ENCODE measurements at regions not wholly inside any gene's neighbourhood (a gene's known extent, or its start where the extent isn't known, plus 50 kb on each side); places are given as distances from the start of the nearest gene placed in this dataset.

DNA sequence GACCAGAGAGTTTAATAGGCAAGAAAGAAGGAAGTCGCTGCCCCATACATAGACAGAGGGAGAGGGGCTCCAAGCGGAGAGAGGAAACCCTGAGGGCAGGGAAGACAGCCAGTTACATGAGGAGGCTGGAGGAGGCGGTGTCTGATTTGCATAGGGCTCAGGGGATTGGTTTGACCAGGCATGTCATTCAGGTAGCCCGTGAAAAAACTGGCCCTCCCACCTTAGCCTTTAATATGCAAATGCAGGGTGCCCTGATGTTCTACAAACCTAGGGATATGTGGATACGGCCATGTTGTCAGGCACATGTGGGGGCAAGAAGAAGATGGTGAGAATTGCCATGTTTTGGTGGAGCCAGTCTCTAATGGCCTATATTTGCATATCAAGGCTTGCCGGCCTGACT is 1461.6 kb downstream of the PCDH9 start:
- Mint-ChIP-seq H3K27ac (no peak overlapping the region), H3K4me1 (ENCODE audit: low read depth) (no peaks in the 10 kb centered on the region), H3K9me3 (ENCODE audit: low read depth) (peaks cover 13% of the 10 kb centered on the region), H3K4me3 (no peak overlapping the region), H3K27me3 (no peaks in the 10 kb centered on the region), H3K36me3 (peaks cover 3% of the 10 kb centered on the region)

- H3K4me1 Mint-ChIP-seq (ENCODE audit: low read depth), result no peaks in the 10 kb centered on the region
- no peaks in the 10 kb centered on the region for H3K27me3 Mint-ChIP-seq
- H3K36me3 Mint-ChIP-seq, result no peaks in the 10 kb centered on the region
- no peak overlapping the region for H3K27ac Mint-ChIP-seq
- no peak overlapping the region for H3K4me3 Mint-ChIP-seq
- H3K9me3 Mint-ChIP-seq (ENCODE audit: low read depth), result peaks cover 15% of the 10 kb centered on the region
Observed at GRCh38 chr13:65763811-65764210, 1466.3 kb downstream of the PCDH9 start.

DNA sequence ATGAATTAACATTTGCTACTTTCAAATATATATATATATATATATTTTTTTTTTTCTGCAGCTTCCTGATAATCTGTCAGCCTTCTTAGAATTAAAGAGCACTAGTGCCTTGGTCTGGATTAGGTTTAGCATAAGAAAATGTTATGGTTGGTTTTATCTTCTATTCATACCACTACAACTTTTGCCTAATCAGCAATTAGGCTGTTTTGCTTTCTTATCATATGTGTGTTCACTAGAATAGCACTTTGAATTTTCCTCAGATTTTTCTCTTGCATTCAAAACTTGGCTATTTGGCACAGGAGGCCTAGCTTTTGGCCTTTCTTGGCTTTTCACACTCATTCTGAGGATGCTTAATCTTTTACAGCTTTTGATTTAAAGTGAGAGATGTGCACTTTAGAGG is 1468.1 kb downstream of the PCDH9 start:
- no peak overlapping the region for H3K4me3 Mint-ChIP-seq
- no peak overlapping the region for H3K27ac Mint-ChIP-seq
- H3K4me1 Mint-ChIP-seq (ENCODE audit: low read depth), result no peaks in the 10 kb centered on the region
- H3K36me3 Mint-ChIP-seq, result no peaks in the 10 kb centered on the region
- no peaks in the 10 kb centered on the region for H3K27me3 Mint-ChIP-seq
- H3K9me3 Mint-ChIP-seq (ENCODE audit: low read depth), result peaks cover 18% of the 10 kb centered on the region

DNA sequence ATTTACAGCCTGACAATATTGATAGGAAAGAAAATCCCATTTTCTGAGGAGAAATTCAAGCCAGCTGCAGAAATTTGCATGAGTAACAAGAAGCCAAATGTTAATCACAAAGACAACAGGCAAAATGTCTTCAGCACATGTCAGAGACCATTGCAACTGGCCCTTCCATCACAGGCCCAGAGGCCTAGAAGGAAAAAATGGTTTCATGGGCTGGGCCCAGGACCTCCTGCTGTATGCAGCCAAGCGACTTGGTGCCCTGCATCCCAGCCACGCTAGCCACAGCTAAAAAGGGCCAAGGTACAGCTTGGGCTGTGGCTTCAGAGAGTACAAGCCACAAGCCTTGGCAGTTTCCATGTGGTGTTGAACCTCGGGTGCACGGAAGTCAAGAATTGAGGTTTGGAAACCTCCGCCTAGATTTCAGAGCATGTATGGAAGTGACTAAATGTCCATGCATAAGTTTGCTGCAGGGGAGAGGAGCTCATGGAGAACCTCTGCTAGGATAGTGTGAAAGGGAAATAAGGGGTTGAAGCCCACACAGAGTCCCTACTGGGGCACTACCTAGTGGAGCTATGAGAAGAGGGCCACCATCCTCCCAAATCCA is 1474.0 kb downstream of the PCDH9 start:
- Mint-ChIP-seq H3K4me3 (no peak overlapping the region), H3K27me3 (no peaks in the 10 kb centered on the region), H3K27ac (no peak overlapping the region), H3K9me3 (ENCODE audit: low read depth) (peaks cover 19% of the 10 kb centered on the region), H3K36me3 (peaks cover 3% of the 10 kb centered on the region), H3K4me1 (ENCODE audit: low read depth) (no peaks in the 10 kb centered on the region)

DNA sequence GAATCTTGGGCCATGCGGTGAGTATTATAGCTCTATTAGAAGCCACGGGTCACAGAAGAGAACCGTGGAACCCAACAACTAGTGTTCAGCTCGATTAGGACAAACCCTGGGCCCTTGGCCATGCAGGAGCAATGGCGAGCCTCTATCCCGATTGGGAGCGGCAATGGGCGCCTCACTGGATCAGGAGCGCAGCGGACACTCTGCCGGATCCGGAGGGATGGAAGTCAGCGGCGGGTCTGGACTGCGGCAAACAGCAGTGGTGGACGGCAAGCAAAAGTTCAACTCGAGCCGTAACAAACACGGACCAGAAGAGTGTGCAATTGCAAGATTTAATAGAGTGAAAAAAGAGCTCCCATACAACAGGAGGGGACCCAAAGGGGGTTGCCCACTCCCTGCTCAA is 1481.9 kb downstream of the PCDH9 start:
- no peak overlapping the region for H3K27ac Mint-ChIP-seq
- no peak overlapping the region for H3K4me3 Mint-ChIP-seq
- H3K27me3 Mint-ChIP-seq, result no peaks in the 10 kb centered on the region
- H3K4me1 Mint-ChIP-seq (ENCODE audit: low read depth), result no peaks in the 10 kb centered on the region
- H3K36me3 Mint-ChIP-seq, result no peaks in the 10 kb centered on the region
- H3K9me3 Mint-ChIP-seq (ENCODE audit: low read depth), result peaks cover 20% of the 10 kb centered on the region

GRCh38 chr13:65746406-65746921 is 1483.7 kb downstream of the PCDH9 start:
- no peaks in the 10 kb centered on the region for H3K27me3 Mint-ChIP-seq
- H3K4me1 Mint-ChIP-seq (ENCODE audit: low read depth), result no peaks in the 10 kb centered on the region
- peaks cover 20% of the 10 kb centered on the region for H3K9me3 Mint-ChIP-seq (ENCODE audit: low read depth)

GRCh38 chr13:65744836-65745235 is 1485.3 kb downstream of the PCDH9 start:
- no peaks in the 10 kb centered on the region for H3K36me3 Mint-ChIP-seq
- no peak overlapping the region for H3K27ac Mint-ChIP-seq
- peaks cover 23% of the 10 kb centered on the region for H3K9me3 Mint-ChIP-seq (ENCODE audit: low read depth)
- H3K4me1 Mint-ChIP-seq (ENCODE audit: low read depth), result no peaks in the 10 kb centered on the region
- no peak overlapping the region for H3K4me3 Mint-ChIP-seq
- no peaks in the 10 kb centered on the region for H3K27me3 Mint-ChIP-seq

More at GRCh38 chr13:65746406-65746921, 1483.7 kb downstream of the PCDH9 start:
- H3K4me3 Mint-ChIP-seq, result no peak overlapping the region
- no peaks in the 10 kb centered on the region for H3K36me3 Mint-ChIP-seq
- H3K27ac Mint-ChIP-seq, result no peak overlapping the region

GRCh38 chr13:65733110-65733509 is 1497.0 kb downstream of the PCDH9 start:
- Mint-ChIP-seq H3K36me3 (no peaks in the 10 kb centered on the region), H3K4me3 (no peak overlapping the region), H3K27me3 (no peaks in the 10 kb centered on the region), H3K27ac (no peak overlapping the region), H3K4me1 (ENCODE audit: low read depth) (no peaks in the 10 kb centered on the region), H3K9me3 (ENCODE audit: low read depth) (peaks cover 17% of the 10 kb centered on the region)

DNA sequence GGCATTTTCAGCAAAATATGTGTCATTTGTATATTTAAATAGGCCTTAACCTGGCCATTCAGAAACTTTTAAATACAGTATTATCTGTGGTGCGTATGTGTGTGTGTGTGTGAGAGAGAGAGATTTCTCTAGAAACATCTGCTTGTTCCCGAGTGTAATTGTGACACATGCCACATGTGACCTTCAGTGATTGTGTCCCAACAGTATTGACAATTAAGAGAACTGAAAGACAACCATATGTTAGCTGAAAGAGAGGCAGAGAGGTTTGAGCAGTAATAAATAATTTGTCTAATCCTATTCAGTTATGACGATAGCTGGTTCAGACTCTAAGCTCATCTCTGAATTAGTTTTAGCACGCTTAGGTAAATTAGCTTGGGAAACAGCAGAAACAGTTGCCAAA is 1503.1 kb downstream of the PCDH9 start:
- Mint-ChIP-seq H3K4me1 (ENCODE audit: low read depth) (no peaks in the 10 kb centered on the region), H3K36me3 (no peaks in the 10 kb centered on the region), H3K27me3 (no peaks in the 10 kb centered on the region), H3K9me3 (ENCODE audit: low read depth) (peaks cover 4% of the 10 kb centered on the region), H3K4me3 (no peak overlapping the region), H3K27ac (no peak overlapping the region)

DNA sequence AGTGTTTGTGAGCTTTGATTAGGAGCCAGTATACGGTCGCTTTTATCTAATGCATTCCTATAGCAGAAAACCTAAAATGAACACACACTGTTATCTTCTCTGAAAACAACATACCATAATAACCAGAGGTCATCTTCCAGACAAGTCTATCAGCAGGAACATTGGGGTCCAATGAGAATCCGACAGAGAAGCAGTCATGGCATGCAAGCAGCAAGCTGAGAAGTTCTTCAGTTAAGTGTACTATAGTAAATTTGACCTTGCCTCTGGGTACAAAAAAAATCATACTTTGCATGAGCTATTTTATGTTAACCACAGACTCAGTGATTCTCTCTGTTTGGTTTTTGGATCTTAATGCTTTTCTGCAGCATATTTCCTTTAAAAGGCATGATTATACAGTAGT is 1505.1 kb downstream of the PCDH9 start:
- no peaks in the 10 kb centered on the region for H3K36me3 Mint-ChIP-seq
- no peaks in the 10 kb centered on the region for H3K27me3 Mint-ChIP-seq
- H3K4me1 Mint-ChIP-seq (ENCODE audit: low read depth), result no peaks in the 10 kb centered on the region
- H3K4me3 Mint-ChIP-seq, result no peak overlapping the region
- H3K9me3 Mint-ChIP-seq (ENCODE audit: low read depth), result peaks cover 4% of the 10 kb centered on the region
- no peak overlapping the region for H3K27ac Mint-ChIP-seq

DNA sequence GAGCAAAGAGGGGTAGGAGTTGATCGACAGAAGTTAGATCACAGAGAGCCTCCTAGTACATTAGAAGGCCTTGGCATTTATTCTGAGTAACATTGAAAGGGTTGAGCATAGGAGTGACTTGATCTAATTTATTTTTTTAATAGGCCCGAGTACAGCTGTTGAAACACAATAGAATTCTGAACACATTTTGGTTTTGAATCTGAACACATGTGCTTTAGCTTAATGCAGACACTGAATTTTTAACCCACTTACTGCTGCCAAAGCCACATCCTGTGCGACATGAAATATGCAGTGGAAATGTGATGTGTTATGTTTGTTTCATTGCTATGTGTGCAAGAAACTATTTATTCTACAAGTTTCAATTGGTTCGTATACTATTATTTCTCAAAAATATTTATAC is 1505.9 kb downstream of the PCDH9 start:
- H3K4me3 Mint-ChIP-seq, result no peak overlapping the region
- H3K27ac Mint-ChIP-seq, result no peak overlapping the region
- no peaks in the 10 kb centered on the region for H3K4me1 Mint-ChIP-seq (ENCODE audit: low read depth)
- H3K36me3 Mint-ChIP-seq, result no peaks in the 10 kb centered on the region
- H3K27me3 Mint-ChIP-seq, result no peaks in the 10 kb centered on the region
- H3K9me3 Mint-ChIP-seq (ENCODE audit: low read depth), result peaks cover 4% of the 10 kb centered on the region

DNA sequence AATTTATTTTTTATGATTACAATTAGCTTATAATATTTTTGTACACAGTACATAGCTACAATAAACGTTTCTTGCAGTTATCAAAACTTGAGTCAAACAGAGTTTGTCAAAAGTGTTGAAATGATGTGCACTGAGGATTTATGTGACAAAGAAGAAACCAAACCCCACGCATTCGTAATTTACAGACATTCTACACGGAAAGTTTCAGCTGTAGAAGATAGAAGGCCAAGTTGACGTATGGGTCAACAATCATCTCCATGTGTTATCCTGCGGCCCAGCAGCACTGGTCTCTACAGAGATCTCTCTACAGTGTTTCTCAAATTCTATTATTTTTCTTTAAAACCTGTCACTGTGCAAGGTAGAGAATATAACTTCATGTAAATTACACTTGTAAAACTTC is 1507.6 kb downstream of the PCDH9 start:
- no peaks in the 10 kb centered on the region for H3K4me1 Mint-ChIP-seq (ENCODE audit: low read depth)
- H3K27ac Mint-ChIP-seq, result no peak overlapping the region
- H3K27me3 Mint-ChIP-seq, result no peaks in the 10 kb centered on the region
- H3K9me3 Mint-ChIP-seq (ENCODE audit: low read depth), result peaks cover 8% of the 10 kb centered on the region
- H3K4me3 Mint-ChIP-seq, result no peak overlapping the region
- no peaks in the 10 kb centered on the region for H3K36me3 Mint-ChIP-seq

DNA sequence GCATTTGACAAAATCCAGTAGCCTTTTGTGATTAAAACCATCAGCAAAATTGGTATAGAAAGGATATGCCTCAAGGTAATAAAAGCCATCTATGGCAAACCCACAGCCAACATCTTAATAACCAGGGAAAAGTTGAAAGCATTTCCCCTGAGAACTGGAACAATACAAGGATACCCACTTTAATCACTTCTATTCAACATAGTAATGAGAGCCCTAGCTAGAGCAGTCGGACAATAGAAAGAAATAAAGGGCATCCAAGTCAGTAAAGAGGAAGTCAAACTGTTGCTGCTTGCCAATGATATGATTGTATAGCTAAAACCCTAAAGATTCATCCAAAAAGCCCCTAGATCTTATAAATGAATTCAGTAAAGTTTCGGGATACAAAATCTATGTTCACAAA is 1510.3 kb downstream of the PCDH9 start:
- no peak overlapping the region for H3K4me3 Mint-ChIP-seq
- H3K27me3 Mint-ChIP-seq, result no peaks in the 10 kb centered on the region
- no peaks in the 10 kb centered on the region for H3K4me1 Mint-ChIP-seq (ENCODE audit: low read depth)
- no peak overlapping the region for H3K27ac Mint-ChIP-seq
- H3K36me3 Mint-ChIP-seq, result no peaks in the 10 kb centered on the region
- H3K9me3 Mint-ChIP-seq (ENCODE audit: low read depth), result peaks cover 12% of the 10 kb centered on the region

DNA sequence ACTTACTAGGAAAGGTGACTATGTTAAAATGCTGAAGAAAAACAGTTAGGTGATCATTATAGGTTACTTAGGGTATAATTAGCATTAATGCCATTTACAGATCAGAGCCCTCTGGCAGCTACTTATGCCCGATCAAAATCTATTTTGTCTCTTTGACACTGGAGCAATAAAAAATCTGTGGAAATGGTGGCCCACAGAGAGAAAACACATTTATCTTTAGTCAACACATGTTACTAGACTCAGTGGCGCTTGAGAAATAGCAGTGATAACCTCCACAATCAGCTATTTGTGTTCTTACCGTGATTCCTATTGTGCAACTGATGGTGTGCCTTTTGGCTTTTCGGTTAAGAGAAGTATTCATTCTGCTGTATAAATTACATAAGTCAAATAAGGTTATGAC is 1519.6 kb downstream of the PCDH9 start:
- Mint-ChIP-seq H3K4me3 (no peak overlapping the region), H3K27ac (no peak overlapping the region), H3K9me3 (ENCODE audit: low read depth) (peaks cover 9% of the 10 kb centered on the region), H3K27me3 (no peaks in the 10 kb centered on the region), H3K36me3 (no peaks in the 10 kb centered on the region), H3K4me1 (ENCODE audit: low read depth) (no peaks in the 10 kb centered on the region)

- no peak overlapping the region for H3K4me3 Mint-ChIP-seq
- no peaks in the 10 kb centered on the region for H3K27me3 Mint-ChIP-seq
- no peaks in the 10 kb centered on the region for H3K36me3 Mint-ChIP-seq
- no peaks in the 10 kb centered on the region for H3K4me1 Mint-ChIP-seq (ENCODE audit: low read depth)
- peaks cover 4% of the 10 kb centered on the region for H3K9me3 Mint-ChIP-seq (ENCODE audit: low read depth)
- no peak overlapping the region for H3K27ac Mint-ChIP-seq
Observed at GRCh38 chr13:65697843-65698242, 1532.3 kb downstream of the PCDH9 start.

GRCh38 chr13:65679240-65679639 is 1550.9 kb downstream of the PCDH9 start:
- Mint-ChIP-seq H3K27ac (no peak overlapping the region), H3K36me3 (no peaks in the 10 kb centered on the region), H3K4me3 (no peak overlapping the region), H3K9me3 (ENCODE audit: low read depth) (no peaks in the 10 kb centered on the region), H3K4me1 (ENCODE audit: low read depth) (no peaks in the 10 kb centered on the region), H3K27me3 (no peaks in the 10 kb centered on the region)
